ACC112 (cell line): ENCODE measurements at regions not wholly inside any gene's neighbourhood (a gene's known extent, or its start where the extent isn't known, plus 50 kb on each side); places are given as distances from the start of the nearest gene placed in this dataset.

Source experiments
- H2AFZ ChIP-seq: fragments of 200-600 bp; sonication (generic); one replicate; pipeline ENCODE4 v1.6.0; 2017; ENCODE audit warnings: antibody characterized with exemption, low read length; ENCODE audit not compliant: unreplicated experiment
- H3K27ac ChIP-seq: fragments of 200-600 bp; sonication (generic); 2 replicates; pipeline ENCODE4 v1.5.1; 2014; ENCODE audit warnings: low read depth, mild to moderate bottlenecking, antibody characterized with exemption, low read length, moderate library complexity
- H3K27me3 ChIP-seq: fragments of 200-600 bp; sonication (generic); 2 replicates; pipeline ENCODE4 v1.6.1; 2014; ENCODE audit warnings: mild to moderate bottlenecking, antibody characterized with exemption, low read length, moderate library complexity, mixed read lengths; ENCODE audit not compliant: insufficient read depth
- H3K36me3 ChIP-seq: fragments of 200-600 bp; sonication (generic); 2 replicates; pipeline ENCODE4 v1.6.1; 2016; ENCODE audit warnings: mild to moderate bottlenecking, antibody characterized with exemption, low read length, moderate library complexity, mixed read lengths; ENCODE audit not compliant: insufficient read depth
- H3K4me1 ChIP-seq: fragments of 200-600 bp; sonication (generic); one replicate; pipeline ENCODE4 v1.6.1; 2016; ENCODE audit warnings: low read length, mixed read lengths; ENCODE audit not compliant: insufficient read depth, unreplicated experiment, control insufficient read depth
- H3K4me3 ChIP-seq: fragments of 200-600 bp; sonication (generic); 2 replicates; pipeline ENCODE4 v1.5.1; 2014; ENCODE audit warnings: mild to moderate bottlenecking, low read depth, low read length
- H3K79me2 ChIP-seq: fragments of 200-600 bp; sonication (generic); one replicate; pipeline ENCODE4 v1.6.0; 2016; ENCODE audit warnings: low read length; ENCODE audit not compliant: control insufficient read depth, unreplicated experiment, insufficient read depth

GRCh38 chr1:188251036-188251435 is 1422.3 kb downstream of the PLA2G4A start:
- H3K27ac ChIP-seq, result no peak overlapping the region
- H2AFZ ChIP-seq, result no peak overlapping the region
- H3K36me3 ChIP-seq, result no peaks in the 10 kb centered on the region
- H3K27me3 ChIP-seq, result no peaks in the 10 kb centered on the region
- no peaks in the 10 kb centered on the region for H3K79me2 ChIP-seq
- no peak overlapping the region for H3K4me3 ChIP-seq
- no peaks in the 10 kb centered on the region for H3K4me1 ChIP-seq

- Histone ChIP-seq H3K4me3 (no peak overlapping the region), H3K36me3 (no peaks in the 10 kb centered on the region), H3K4me1 (no peaks in the 10 kb centered on the region), H3K27ac (no peak overlapping the region), H3K79me2 (no peaks in the 10 kb centered on the region), H3K27me3 (no peaks in the 10 kb centered on the region), H2AFZ (no peak overlapping the region)
Measured at GRCh38 chr1:188261849-188262248, 1433.1 kb downstream of the PLA2G4A start.

GRCh38 chr1:188269956-188270355 is 1441.2 kb downstream of the PLA2G4A start:
- Histone ChIP-seq H3K27ac (no peak overlapping the region), H3K36me3 (no peaks in the 10 kb centered on the region), H3K4me1 (no peaks in the 10 kb centered on the region), H3K79me2 (no peaks in the 10 kb centered on the region), H2AFZ (no peak overlapping the region), H3K4me3 (no peak overlapping the region), H3K27me3 (no peaks in the 10 kb centered on the region)

GRCh38 chr1:188270497-188270896 is 1441.7 kb downstream of the PLA2G4A start:
- Histone ChIP-seq H3K27ac (no peak overlapping the region), H2AFZ (no peak overlapping the region), H3K79me2 (no peaks in the 10 kb centered on the region), H3K4me1 (no peaks in the 10 kb centered on the region), H3K27me3 (no peaks in the 10 kb centered on the region), H3K4me3 (no peak overlapping the region), H3K36me3 (no peaks in the 10 kb centered on the region)

- Histone ChIP-seq H2AFZ (peak overlapping the region; percentile 42), H3K27me3 (no peaks in the 10 kb centered on the region), H3K36me3 (no peaks in the 10 kb centered on the region)
Measured at GRCh38 chr1:188277771-188278170, 1449.0 kb downstream of the PLA2G4A start.

GRCh38 chr1:188281921-188282320 is 1453.2 kb downstream of the PLA2G4A start:
- H3K79me2 ChIP-seq, result no peaks in the 10 kb centered on the region
- H2AFZ ChIP-seq, result no peak overlapping the region
- H3K27ac ChIP-seq, result no peak overlapping the region
- H3K4me3 ChIP-seq, result no peak overlapping the region
- H3K36me3 ChIP-seq, result no peaks in the 10 kb centered on the region
- no peaks in the 10 kb centered on the region for H3K4me1 ChIP-seq
- no peaks in the 10 kb centered on the region for H3K27me3 ChIP-seq

More at GRCh38 chr1:188277771-188278170, 1449.0 kb downstream of the PLA2G4A start:
- Histone ChIP-seq H3K4me1 (no peaks in the 10 kb centered on the region), H3K27ac (no peak overlapping the region), H3K4me3 (no peak overlapping the region), H3K79me2 (no peaks in the 10 kb centered on the region)

GRCh38 chr1:188295157-188295556 is 1466.4 kb downstream of the PLA2G4A start:
- Histone ChIP-seq H3K27me3 (no peaks in the 10 kb centered on the region), H2AFZ (no peak overlapping the region), H3K27ac (no peak overlapping the region), H3K36me3 (no peaks in the 10 kb centered on the region), H3K79me2 (no peaks in the 10 kb centered on the region), H3K4me1 (no peaks in the 10 kb centered on the region), H3K4me3 (no peak overlapping the region)

GRCh38 chr1:188302746-188303145 is 1474.0 kb downstream of the PLA2G4A start:
- H3K79me2 ChIP-seq, result no peaks in the 10 kb centered on the region

GRCh38 chr1:188314557-188315137 is 1485.9 kb downstream of the PLA2G4A start:
- Histone ChIP-seq H3K4me3 (no peak overlapping the region), H3K27ac (no peak overlapping the region), H3K79me2 (no peaks in the 10 kb centered on the region), H3K27me3 (no peaks in the 10 kb centered on the region), H3K4me1 (no peaks in the 10 kb centered on the region), H3K36me3 (no peaks in the 10 kb centered on the region), H2AFZ (no peak overlapping the region)

More at GRCh38 chr1:188302746-188303145, 1474.0 kb downstream of the PLA2G4A start:
- no peaks in the 10 kb centered on the region for H3K4me1 ChIP-seq
- H2AFZ ChIP-seq, result no peak overlapping the region
- H3K27ac ChIP-seq, result no peak overlapping the region
- no peak overlapping the region for H3K4me3 ChIP-seq
- 0 out of 2 replicates have a peak, but pooled peaks cover 4% of the 10 kb centered on the region for H3K27me3 ChIP-seq
- H3K36me3 ChIP-seq, result no peaks in the 10 kb centered on the region

GRCh38 chr1:188317894-188318293 is 1489.1 kb downstream of the PLA2G4A start:
- no peaks in the 10 kb centered on the region for H3K36me3 ChIP-seq
- H2AFZ ChIP-seq, result no peak overlapping the region
- H3K79me2 ChIP-seq, result no peaks in the 10 kb centered on the region
- H3K27me3 ChIP-seq, result no peaks in the 10 kb centered on the region
- H3K4me3 ChIP-seq, result no peak overlapping the region
- H3K4me1 ChIP-seq, result no peaks in the 10 kb centered on the region
- no peak overlapping the region for H3K27ac ChIP-seq

- no peak overlapping the region for H2AFZ ChIP-seq
- no peaks in the 10 kb centered on the region for H3K79me2 ChIP-seq
- no peaks in the 10 kb centered on the region for H3K36me3 ChIP-seq
- H3K4me3 ChIP-seq, result no peak overlapping the region
- no peaks in the 10 kb centered on the region for H3K4me1 ChIP-seq
- H3K27me3 ChIP-seq, result no peaks in the 10 kb centered on the region
- H3K27ac ChIP-seq, result no peak overlapping the region
Measured at GRCh38 chr1:188325211-188325610, 1496.5 kb downstream of the PLA2G4A start.
